ENCODE measurements at regions not wholly inside any gene's neighbourhood (a gene's known extent, or its start where the extent isn't known, plus 50 kb on each side); places are given as distances from the start of the nearest gene placed in this dataset.

- DNase-seq, result no peak
These were observed 350.8 kb downstream of the CYRIA start for GRCh38 chr2:16314691-16315457.

- DNase-seq, result no peak
These were observed 351.6 kb downstream of the CYRIA start for GRCh38 chr2:16314001-16314400.

- DNase-seq, result no peak
These were observed 352.2 kb downstream of the CYRIA start for GRCh38 chr2:16313235-16313975.

- DNase-seq, result no peak
These were observed 352.9 kb downstream of the CYRIA start for GRCh38 chr2:16312771-16313170.

GRCh38 chr2:16311521-16312440 is 353.9 kb downstream of the CYRIA start:
- DNase-seq, result no peak

- DNase-seq, result no peak
These were observed 356.8 kb downstream of the CYRIA start for GRCh38 chr2:16308816-16309215.

GRCh38 chr2:16304876-16305590 is 360.6 kb downstream of the CYRIA start:
- no peak for DNase-seq

GRCh38 chr2:16303761-16304160 is 361.9 kb downstream of the CYRIA start:
- no peak for DNase-seq

GRCh38 chr2:16303273-16303577 is 362.4 kb downstream of the CYRIA start:
- DNase-seq, result no peak

GRCh38 chr2:16302431-16303272 is 362.3 kb downstream of the MYCN start:
- no peak for DNase-seq

GRCh38 chr2:16301961-16302360 is 361.6 kb downstream of the MYCN start:
- no peak for DNase-seq

- DNase-seq, result no peak
These were observed 358.5 kb downstream of the MYCN start for GRCh38 chr2:16298866-16299265.

- DNase-seq, result no peak
These were observed 356.2 kb downstream of the MYCN start for GRCh38 chr2:16296331-16297250.

- no peak for DNase-seq
These were observed 355.6 kb downstream of the MYCN start for GRCh38 chr2:16296038-16296290.

- DNase-seq, result no peak
These were observed 354.4 kb downstream of the MYCN start for GRCh38 chr2:16294791-16295190.

- DNase-seq, result no peak
These were observed 353.5 kb downstream of the MYCN start for GRCh38 chr2:16293871-16294270.

- DNase-seq, result no peak
These were observed 353.0 kb downstream of the MYCN start for GRCh38 chr2:16293398-16293797.

GRCh38 chr2:16291731-16292550 is 351.6 kb downstream of the MYCN start:
- DNase-seq, result no peak

- DNase-seq, result no peak
These were observed 350.9 kb downstream of the MYCN start for GRCh38 chr2:16291226-16291625.
